Ascending aorta (tissue), 2 donors: ENCODE measurements at regions not wholly inside any gene's neighbourhood (a gene's known extent, or its start where the extent isn't known, plus 50 kb on each side); places are given as distances from the start of the nearest gene placed in this dataset.

Experiments
- DNase-seq, 2 donors: peaks; one replicate each; pipeline ENCODE4 v3.0.0-alpha.2; 2019; ENCODE audit warnings: low spot score in 2 of 2
- H3K27ac ChIP-seq, 2 donors: fragments of 200-600 bp; sonication (generic); one replicate each; pipeline ENCODE4 v1.5.1; 2016 to 2017; ENCODE audit warnings: mild to moderate bottlenecking in 1 of 2
- H3K27me3 ChIP-seq: fragments of 200-600 bp; sonication (generic); one replicate; pipeline ENCODE4 v1.5.1; 2017
- H3K36me3 ChIP-seq, 2 donors: fragments of 200-600 bp; sonication (generic); one replicate each; pipeline ENCODE4 v1.5.1; 2016
- H3K4me1 ChIP-seq, 2 donors: fragments of 200-600 bp; sonication (generic); one replicate each; pipeline ENCODE4 v1.5.1; 2016 to 2017; ENCODE audit warnings: mild to moderate bottlenecking in 1 of 2
- H3K4me3 ChIP-seq, 2 donors: fragments of 200-600 bp; sonication (generic); one replicate each; pipeline ENCODE4 v1.5.1; 2016 to 2017; ENCODE audit warnings: mild to moderate bottlenecking in 1 of 2
- H3K9me3 ChIP-seq, 2 donors: fragments of 200-600 bp; sonication (generic); one replicate each; pipeline ENCODE4 v1.5.1; 2016
- intact Hi-C: fragments of 100-400 bp; cut with DNase I; formaldehyde crosslinking; loops from one replicate; pipeline ENCODE4 v1.15.1; 2023
- TF ChIP-seq, protein P1 (sequence below), 3 experiments: fragments of 200-600 bp in 2 of 3; fragments of 450-650 bp in 1 of 3; sonication (generic) in 2 of 3; IDR thresholded peaks; one replicate each; pipeline ENCODE4 v1.5.1; 2016 to 2019; ENCODE audit warnings: antibody characterized with exemption in 3 of 3, mild to moderate bottlenecking in 1 of 3, moderate library complexity in 1 of 3

DNA sequence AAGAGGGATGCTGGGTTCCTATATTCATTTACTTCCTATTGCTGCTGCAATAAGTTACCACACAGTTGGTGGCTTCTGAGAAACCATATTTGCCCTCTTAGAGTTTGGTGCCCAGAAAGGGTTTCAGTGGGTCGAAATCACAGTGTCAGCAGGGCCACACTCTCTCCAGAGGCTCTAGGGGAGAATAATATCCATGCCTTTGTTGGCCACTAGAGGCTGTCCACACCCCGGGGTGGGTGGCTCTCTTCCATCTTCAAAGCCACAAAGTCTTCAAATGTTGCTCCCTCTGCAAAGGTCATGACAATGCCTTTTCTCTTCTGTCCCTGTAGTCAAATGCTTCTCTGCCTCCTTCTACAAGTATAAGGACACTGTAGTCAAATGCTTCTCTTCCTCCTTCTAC lies 989.4 kb downstream of the CCSER2 start:
- no peak overlapping the region for H3K27ac ChIP-seq
- H3K27me3 ChIP-seq, result no peaks in the 10 kb centered on the region
- TF ChIP-seq, protein P1, sequence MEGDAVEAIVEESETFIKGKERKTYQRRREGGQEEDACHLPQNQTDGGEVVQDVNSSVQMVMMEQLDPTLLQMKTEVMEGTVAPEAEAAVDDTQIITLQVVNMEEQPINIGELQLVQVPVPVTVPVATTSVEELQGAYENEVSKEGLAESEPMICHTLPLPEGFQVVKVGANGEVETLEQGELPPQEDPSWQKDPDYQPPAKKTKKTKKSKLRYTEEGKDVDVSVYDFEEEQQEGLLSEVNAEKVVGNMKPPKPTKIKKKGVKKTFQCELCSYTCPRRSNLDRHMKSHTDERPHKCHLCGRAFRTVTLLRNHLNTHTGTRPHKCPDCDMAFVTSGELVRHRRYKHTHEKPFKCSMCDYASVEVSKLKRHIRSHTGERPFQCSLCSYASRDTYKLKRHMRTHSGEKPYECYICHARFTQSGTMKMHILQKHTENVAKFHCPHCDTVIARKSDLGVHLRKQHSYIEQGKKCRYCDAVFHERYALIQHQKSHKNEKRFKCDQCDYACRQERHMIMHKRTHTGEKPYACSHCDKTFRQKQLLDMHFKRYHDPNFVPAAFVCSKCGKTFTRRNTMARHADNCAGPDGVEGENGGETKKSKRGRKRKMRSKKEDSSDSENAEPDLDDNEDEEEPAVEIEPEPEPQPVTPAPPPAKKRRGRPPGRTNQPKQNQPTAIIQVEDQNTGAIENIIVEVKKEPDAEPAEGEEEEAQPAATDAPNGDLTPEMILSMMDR (IDR thresholded peaks at IDR 0.05), result no peak
- H3K36me3 ChIP-seq, result no peaks in the 10 kb centered on the region
- H3K4me1 ChIP-seq, result no peaks in the 10 kb centered on the region
- no peak overlapping the region for H3K4me3 ChIP-seq
- intact Hi-C loops, result no loop called here
- H3K9me3 ChIP-seq, result no peaks in the 10 kb centered on the region
- DNase-seq, result no peak

DNA sequence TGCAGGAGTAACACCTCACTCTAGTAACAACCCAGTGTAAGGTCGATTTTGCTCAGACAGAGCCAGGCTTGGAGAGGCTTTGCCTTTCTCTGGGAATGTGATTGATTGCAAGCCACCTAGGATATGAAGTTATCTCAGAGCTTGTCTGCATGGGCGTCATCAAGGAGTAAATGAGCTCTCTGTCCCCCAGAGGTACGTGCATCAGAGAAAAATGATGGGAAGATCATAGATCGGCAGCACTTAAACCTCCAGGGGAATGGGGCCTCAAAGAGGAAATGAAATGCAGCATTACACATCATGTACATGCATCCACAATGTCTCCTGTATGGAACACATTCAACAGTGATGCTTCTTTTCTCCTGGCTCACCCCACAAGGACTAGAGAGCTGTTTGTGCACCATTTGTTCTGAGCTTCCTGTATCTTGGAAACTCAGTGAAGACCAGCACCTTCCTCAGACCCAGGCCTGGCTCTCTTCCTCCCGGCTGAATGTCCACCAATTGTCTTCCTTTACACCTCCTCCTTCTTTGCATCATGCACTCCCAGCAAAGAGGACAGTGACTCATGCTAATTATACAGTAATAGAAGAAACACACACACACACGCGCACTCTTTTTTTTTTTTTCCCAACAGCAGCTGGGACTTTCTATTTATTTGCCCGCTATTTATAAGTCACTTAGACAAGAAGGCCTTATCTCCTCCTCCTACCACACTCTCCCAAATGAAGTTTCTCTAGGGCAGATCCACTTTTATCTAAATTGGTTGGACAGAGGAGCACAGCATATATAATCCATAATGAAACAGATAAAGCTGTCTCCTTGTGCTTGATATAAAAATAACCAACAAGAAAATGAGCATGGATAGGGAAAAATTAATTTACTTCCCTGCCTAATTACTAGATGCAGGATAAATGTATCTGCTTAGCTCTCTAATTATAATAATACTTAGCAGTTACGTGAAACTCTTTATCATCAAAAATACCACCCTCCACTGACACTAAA lies 990.7 kb downstream of the CCSER2 start:
- Histone ChIP-seq H3K36me3 (no peaks in the 10 kb centered on the region), H3K27me3 (no peaks in the 10 kb centered on the region), H3K4me3 (no peak overlapping the region), H3K9me3 (no peaks in the 10 kb centered on the region), H3K4me1 (no peaks in the 10 kb centered on the region), H3K27ac (no peak overlapping the region)
- intact Hi-C loops, result no loop called here
- no peak for DNase-seq
- TF ChIP-seq, protein P1 (IDR thresholded peaks at IDR 0.05), result no peak

DNA sequence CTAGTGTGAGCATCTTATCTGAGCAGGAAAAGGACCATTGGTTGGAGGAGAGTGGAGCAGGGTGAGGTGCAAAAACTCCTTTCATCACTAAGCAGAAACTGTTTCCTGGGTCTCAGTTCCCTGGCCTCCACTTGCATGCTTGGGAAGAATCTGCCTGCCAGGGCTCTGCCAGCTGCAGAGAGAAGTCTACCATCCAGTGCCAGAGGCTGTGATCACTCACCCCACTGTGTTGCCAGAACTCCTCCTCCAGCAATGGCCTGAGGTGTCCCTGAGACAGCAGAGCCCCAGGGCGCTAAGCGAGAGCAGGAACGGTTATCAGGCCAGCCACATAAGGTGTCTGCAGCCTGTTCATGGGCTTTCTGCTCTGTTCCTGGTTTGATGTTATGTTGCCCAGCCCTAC lies 991.4 kb downstream of the CCSER2 start:
- Histone ChIP-seq H3K4me3 (no peak overlapping the region), H3K4me1 (no peaks in the 10 kb centered on the region), H3K27me3 (no peaks in the 10 kb centered on the region), H3K9me3 (no peaks in the 10 kb centered on the region), H3K36me3 (no peaks in the 10 kb centered on the region), H3K27ac (no peak overlapping the region)
- no peak for DNase-seq
- intact Hi-C loops, result no loop called here
- TF ChIP-seq, protein P1 (IDR thresholded peaks at IDR 0.05), result no peak

DNA sequence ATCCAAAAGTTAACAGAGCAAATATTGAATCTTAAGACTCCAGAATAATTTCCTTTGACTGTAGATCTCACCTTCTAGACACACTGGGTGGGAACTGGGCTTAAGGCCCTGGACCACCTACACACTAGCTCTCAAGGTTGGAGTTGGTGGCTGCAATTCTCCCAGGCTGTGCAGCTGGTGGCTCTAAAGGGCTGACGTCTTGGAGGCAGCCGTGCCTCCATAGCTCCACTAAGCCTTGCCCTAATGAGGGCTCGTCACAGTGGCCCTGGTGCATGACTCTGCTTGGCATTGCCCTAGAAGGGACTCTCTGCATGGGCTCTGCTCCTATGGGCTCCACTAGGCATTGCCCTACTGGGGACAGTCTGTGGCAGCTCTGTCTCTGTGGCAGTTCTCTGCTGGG lies 1005.2 kb downstream of the CCSER2 start:
- TF ChIP-seq, protein P1 (IDR thresholded peaks at IDR 0.05), result no peak
- no peaks in the 10 kb centered on the region for H3K27me3 ChIP-seq
- no peaks in the 10 kb centered on the region for H3K4me1 ChIP-seq
- intact Hi-C loops, result no loop called here
- DNase-seq, result no peak
- H3K36me3 ChIP-seq, result no peaks in the 10 kb centered on the region
- no peaks in the 10 kb centered on the region for H3K9me3 ChIP-seq
- H3K27ac ChIP-seq, result no peak overlapping the region
- H3K4me3 ChIP-seq, result no peak overlapping the region

DNA sequence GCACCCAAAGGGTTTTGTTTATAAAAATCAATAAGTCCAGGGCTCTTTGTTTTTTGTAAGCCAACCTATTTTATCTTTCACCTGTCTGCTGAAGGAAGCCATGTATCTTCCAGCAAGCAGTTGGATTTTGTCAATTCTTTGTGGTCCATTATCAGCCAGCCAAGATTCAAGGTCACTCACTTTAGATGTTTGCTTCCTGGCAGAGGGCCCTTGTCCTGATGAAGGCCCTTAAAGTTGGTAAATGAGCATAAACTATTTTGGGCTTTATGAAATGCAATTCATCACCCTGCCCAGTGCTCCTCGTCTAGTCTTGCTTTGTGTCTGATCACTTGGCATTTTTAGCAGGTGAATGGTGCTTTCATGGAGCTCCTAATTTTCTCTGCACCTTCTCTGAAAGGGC lies 1004.2 kb downstream of the GRID1 start:
- Histone ChIP-seq H3K27ac (no peak overlapping the region), H3K9me3 (no peaks in the 10 kb centered on the region), H3K4me3 (no peak overlapping the region), H3K4me1 (no peaks in the 10 kb centered on the region), H3K27me3 (no peaks in the 10 kb centered on the region), H3K36me3 (no peaks in the 10 kb centered on the region)
- TF ChIP-seq, protein P1 (IDR thresholded peaks at IDR 0.05), result no peak
- DNase-seq, result no peak
- intact Hi-C loops, result no loop called here
